RWPE1 (cell line): ENCODE measurements at regions not wholly inside any gene's neighbourhood (a gene's known extent, or its start where the extent isn't known, plus 50 kb on each side); places are given as distances from the start of the nearest gene placed in this dataset.
"Not testable (repeated sequence)": the region's sequence is repeated elsewhere in the genome, so short reads cannot be mapped to it uniquely, and the experiment has no call there.

Experiments used
- CTCF ChIA-PET: fragments of 350-600 bp; sonication (Branson Sonifier 250); formaldehyde crosslinking; extraction: SDS; loops from one replicate; lab custom pipeline; 2021; lab: Yijun Ruan, JAX
- POLR2A ChIA-PET: fragments of 400-600 bp; formaldehyde crosslinking; extraction: SDS; loops from one replicate; lab custom pipeline; 2020; ENCODE audit warnings: antibody characterized with exemption; ENCODE audit not compliant: low non-redundant PET; lab: Yijun Ruan, JAX
- DNase-seq: peaks from one replicate; pipeline ENCODE4 v3.0.0; 2012; ENCODE audit warnings: low spot score
- H3K27ac ChIP-seq: fragments of 450-650 bp; 2 replicates; pipeline ENCODE4 v1.5.1; 2017
- TF ChIP-seq, protein P1 (sequence below): fragments of 450-650 bp; conservative IDR thresholded peaks from 2 replicates; pipeline ENCODE4 v1.5.1; 2017; ENCODE audit warnings: low read depth, mild to moderate bottlenecking

GRCh38 chr7:69091521-69091920 is 506.8 kb upstream of the AUTS2 start:
- TF ChIP-seq, protein P1, sequence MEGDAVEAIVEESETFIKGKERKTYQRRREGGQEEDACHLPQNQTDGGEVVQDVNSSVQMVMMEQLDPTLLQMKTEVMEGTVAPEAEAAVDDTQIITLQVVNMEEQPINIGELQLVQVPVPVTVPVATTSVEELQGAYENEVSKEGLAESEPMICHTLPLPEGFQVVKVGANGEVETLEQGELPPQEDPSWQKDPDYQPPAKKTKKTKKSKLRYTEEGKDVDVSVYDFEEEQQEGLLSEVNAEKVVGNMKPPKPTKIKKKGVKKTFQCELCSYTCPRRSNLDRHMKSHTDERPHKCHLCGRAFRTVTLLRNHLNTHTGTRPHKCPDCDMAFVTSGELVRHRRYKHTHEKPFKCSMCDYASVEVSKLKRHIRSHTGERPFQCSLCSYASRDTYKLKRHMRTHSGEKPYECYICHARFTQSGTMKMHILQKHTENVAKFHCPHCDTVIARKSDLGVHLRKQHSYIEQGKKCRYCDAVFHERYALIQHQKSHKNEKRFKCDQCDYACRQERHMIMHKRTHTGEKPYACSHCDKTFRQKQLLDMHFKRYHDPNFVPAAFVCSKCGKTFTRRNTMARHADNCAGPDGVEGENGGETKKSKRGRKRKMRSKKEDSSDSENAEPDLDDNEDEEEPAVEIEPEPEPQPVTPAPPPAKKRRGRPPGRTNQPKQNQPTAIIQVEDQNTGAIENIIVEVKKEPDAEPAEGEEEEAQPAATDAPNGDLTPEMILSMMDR: no peak
- H3K27ac ChIP-seq: no peak overlapping the region
- no peak for DNase-seq
- ChIA-PET CTCF (no interaction called here), POLR2A (no interaction called here)

DNA sequence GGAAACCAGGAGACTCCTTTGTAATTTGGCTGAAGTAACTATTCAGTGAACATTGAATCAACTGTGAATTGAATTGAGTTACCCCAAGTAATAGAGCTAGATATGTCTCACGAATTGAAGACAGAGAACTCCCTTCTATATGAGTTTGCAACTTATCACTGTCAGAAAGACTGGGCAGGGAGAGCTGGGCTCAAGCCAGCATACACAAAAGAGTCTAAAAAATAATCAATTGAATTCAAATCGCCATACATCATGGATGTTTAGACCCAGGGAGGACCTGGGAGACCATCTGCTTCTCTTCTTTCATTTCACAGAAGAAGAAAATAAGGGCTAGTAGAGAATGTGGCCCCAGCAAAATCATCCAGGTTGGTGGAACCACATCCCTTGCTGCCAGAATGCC is 503.1 kb upstream of the AUTS2 start:
- no peak for DNase-seq
- no peak overlapping the region for H3K27ac ChIP-seq
- ChIA-PET CTCF (no interaction called here), POLR2A (no interaction called here)
- TF ChIP-seq, protein P1: no peak

DNA sequence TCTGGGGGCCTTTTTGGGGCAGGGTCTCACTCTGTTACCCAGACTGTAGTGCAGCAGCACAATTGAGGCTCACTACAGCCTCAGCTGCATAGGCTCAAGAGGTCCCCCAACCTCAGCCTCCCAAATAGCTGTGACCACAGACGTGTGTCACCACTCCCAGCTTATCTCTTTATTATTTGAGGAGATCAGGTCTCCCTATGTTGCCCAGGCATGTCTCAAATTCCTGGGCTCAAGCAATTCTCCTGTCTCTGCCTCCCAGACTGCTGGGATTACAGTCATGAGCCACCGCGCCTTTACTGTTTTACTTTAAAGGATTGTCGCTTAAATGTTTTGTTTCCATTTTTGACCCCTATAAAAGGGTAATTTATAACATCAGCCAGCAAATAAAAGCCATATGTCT is 502.6 kb upstream of the AUTS2 start:
- TF ChIP-seq, protein P1: no peak
- POLR2A ChIA-PET: no interaction called here
- H3K27ac ChIP-seq: no peak overlapping the region
- CTCF ChIA-PET: interaction anchor here (0.6 kb wide), 1 partner anchor 94 kb away, joined by 3 read pairs; no protein-coding TSS in a partner anchor
- DNase-seq: no peak

DNA sequence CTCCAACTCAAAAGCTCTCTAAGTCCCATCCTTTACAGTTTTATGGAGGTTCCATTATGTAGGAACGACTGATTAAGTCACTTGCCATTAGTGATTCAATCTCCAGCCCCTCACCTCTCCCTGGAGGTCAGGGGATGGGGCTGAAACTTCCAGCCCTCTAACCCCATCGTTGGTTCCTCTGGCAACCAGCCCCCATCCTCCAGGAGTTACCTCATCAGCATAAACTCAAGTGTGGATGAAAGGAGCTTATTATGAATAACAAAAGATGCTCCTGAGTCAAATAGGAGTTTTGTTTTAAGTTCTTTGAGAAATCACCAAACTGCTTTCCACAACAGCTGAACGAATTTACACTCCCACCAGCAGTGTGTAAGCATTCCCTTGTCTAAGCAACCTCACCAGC is 494.3 kb upstream of the AUTS2 start:
- TF ChIP-seq, protein P1: no peak
- ChIA-PET CTCF (no interaction called here), POLR2A (no interaction called here)
- H3K27ac ChIP-seq: no peak overlapping the region
- DNase-seq: no peak

GRCh38 chr7:69105092-69105491 is 493.2 kb upstream of the AUTS2 start:
- TF ChIP-seq, protein P1: no peak
- no peak overlapping the region for H3K27ac ChIP-seq
- POLR2A ChIA-PET: no interaction called here
- DNase-seq: peak; percentile 7
- CTCF ChIA-PET: no interaction called here

DNA sequence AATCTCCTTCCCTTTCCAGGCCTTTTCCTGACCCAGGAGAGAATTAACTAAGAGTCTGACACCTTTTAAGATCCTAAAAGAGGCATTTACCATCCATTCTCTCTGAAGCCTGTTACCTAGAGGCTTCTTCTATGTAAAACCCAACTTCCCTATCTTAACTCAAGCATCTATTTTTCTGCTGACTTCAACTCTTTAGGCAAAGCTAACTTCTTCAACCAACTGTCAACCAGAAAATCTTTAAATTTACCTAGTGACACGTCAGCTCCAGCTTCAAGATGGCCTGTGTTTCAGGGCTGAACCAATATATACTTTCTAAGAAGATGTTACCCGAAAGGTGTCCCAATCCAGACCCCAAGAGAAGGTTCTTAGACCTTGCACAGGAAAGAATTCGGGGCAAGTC is 492.3 kb upstream of the AUTS2 start:
- ChIA-PET CTCF (no interaction called here), POLR2A (no interaction called here)
- TF ChIP-seq, protein P1: no peak
- H3K27ac ChIP-seq: no peak overlapping the region
- no peak for DNase-seq

- H3K27ac ChIP-seq, POLR2A ChIA-PET, DNase-seq, CTCF ChIA-PET: not testable (repeated sequence)
Observed at GRCh38 chr7:69106449-69106848, 491.8 kb upstream of the AUTS2 start.

GRCh38 chr7:69106946-69107345 is 491.3 kb upstream of the AUTS2 start:
- CTCF ChIA-PET: interaction anchor here (0.7 kb wide), 1 partner anchor 1043 kb away, joined by 4 read pairs; no protein-coding TSS in a partner anchor
- DNase-seq, H3K27ac ChIP-seq, POLR2A ChIA-PET: not testable (repeated sequence)
